Heart right ventricle (tissue), 16 donors: ENCODE measurements at regions not wholly inside any gene's neighbourhood (a gene's known extent, or its start where the extent isn't known, plus 50 kb on each side); places are given as distances from the start of the nearest gene placed in this dataset.

Source experiments
- ATAC-seq, 8 donors: fragments of 200-7000 bp; cut with Tn5 transposase; one replicate each; pipeline ENCODE4 v1.9.1; 2020; ENCODE audit warnings: mild to moderate bottlenecking in 8 of 8, moderate library complexity in 8 of 8, moderate number of reproducible peaks in 1 of 8
- DNase-seq, 2 donors: peaks; one replicate each; pipeline ENCODE4 v3.0.0-alpha.2; 2020
- H3K27ac ChIP-seq, 10 donors: fragments of 200-600 bp; sonication (generic) in 2 of 10; one replicate each; pipeline versions ENCODE4 v1.5.0 to v1.8.0; 2020 to 2022; ENCODE audit warnings: mild to moderate bottlenecking in 3 of 10
- H3K27me3 ChIP-seq, 7 donors: fragments of 200-600 bp; one replicate each; pipeline ENCODE4 v1.8.0; 2021 to 2022; ENCODE audit warnings: mild to moderate bottlenecking in 2 of 7
- H3K36me3 ChIP-seq, 9 donors: fragments of 200-600 bp; sonication (generic) in 1 of 9; one replicate each; pipeline versions ENCODE4 v1.5.0 to v1.8.0; 2020 to 2022; ENCODE audit warnings: mild to moderate bottlenecking in 2 of 9
- H3K4me1 ChIP-seq, 9 donors: fragments of 200-600 bp; sonication (generic) in 1 of 9; one replicate each; pipeline versions ENCODE4 v1.5.0 to v1.8.0; 2020 to 2022; ENCODE audit warnings: mild to moderate bottlenecking in 4 of 9
- H3K4me3 ChIP-seq, 10 donors: fragments of 200-600 bp; sonication (generic) in 2 of 10; one replicate each; pipeline versions ENCODE4 v1.5.0 to v1.8.0; 2020 to 2022; ENCODE audit warnings: mild to moderate bottlenecking in 7 of 10, moderate library complexity in 2 of 10
- H3K9me3 ChIP-seq, 11 donors: fragments of 200-600 bp in 10 of 11; sonication (generic) in 2 of 11; one replicate each; pipeline versions ENCODE4 v1.5.0 to v1.8.0; 2013 to 2022; ENCODE audit warnings: mild to moderate bottlenecking in 2 of 11, control low read depth in 1 of 11, moderate library complexity in 1 of 11
- CTCF ChIP-seq, 9 donors: fragments of 200-600 bp; sonication (generic) in 2 of 9; IDR thresholded peaks; one replicate each; pipeline versions ENCODE4 v1.5.0 to v1.8.0; 2021 to 2022; ENCODE audit warnings: antibody characterized with exemption in 9 of 9, mild to moderate bottlenecking in 5 of 9, moderate library complexity in 1 of 9
- WGBS, 2 donors: extraction: QIAGEN DNeasy Blood & Tissue Kit; methylation state at CpG; one replicate each; pipeline ENCODE4 v1.1.7; 2013; ENCODE audit warnings: inconsistent platforms in 1 of 2; 5-methylcytosine and 5-hydroxymethylcytosine counted together
- intact Hi-C, 10 donors: fragments of 100-400 bp; cut with DNase I; formaldehyde crosslinking; loops; one replicate each; pipeline versions ENCODE4 v1.11.1 to v1.14.2; 2022
- donor health status: Arrhythmogenic right ventricular cardiomyopathy.
- donor health status: ischemic (EF 13 %, LVEDD 7.1; RV severe dilation, severe dysfunction).
- donor health status: healthy with polysubstance abuse.
- donor health status: DM: no; HTN: yes; CAD: no.
- donor health status: DM: no; HTN: no; CAD: no.
- donor health status: ischemic (EF 25% LVEDD 6.9; RV normal size, moderate dysfunction).
- donor health status: ischemic (EF 25% LVEDD 5.7; RV mildly dilated, moderate dysfunction).
- donor health status: healthy.
- donor health status: DM: yes; HTN: yes; CAD: no.
- donor health status: Ischemic cardiomyopathy.
- donor health status: ischemic (EF 35%, LVEDD 5.7; RV mildly dilated, moderate dysfunction).
- donor health status: nonischemic (EF 11% LVEDD 7.7; RV severe dilation, severe dysfunction).
- donor health status: DM: yes; HTN: yes; CAD: no.
- donor health status: PGD.
- donor health status: ischemic (EF 29% LVEDD 5.4; RV normal size, mild dysfunction).
- donor health status: nonischemic (EF 23%, LVEDD 6.1; RV moderate dilation, normal function).

DNA sequence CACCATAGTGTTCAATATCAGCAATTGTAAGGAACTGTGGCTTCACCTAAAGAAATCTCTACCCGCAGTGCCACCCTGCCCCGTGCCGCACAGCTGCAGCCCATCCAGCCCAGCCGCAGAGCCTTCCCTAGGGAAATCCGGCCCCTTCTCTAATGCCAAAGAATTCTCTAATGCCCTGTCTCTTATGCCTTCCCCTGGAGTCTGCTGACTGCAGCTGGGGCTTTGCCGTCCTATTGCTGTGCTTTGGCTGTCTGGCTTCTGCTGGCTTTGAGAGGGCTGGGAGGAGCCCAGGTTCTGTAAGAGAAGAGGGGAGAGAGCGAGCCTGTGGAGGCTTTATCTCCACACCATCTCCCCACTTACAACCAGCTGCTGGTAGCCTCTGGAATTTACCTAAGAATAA is 85.9 kb upstream of the HELT start:
- intact Hi-C loops: no loop called here

GRCh38 chr4:184933311-184933710 is 85.0 kb upstream of the HELT start:
- H3K36me3 ChIP-seq: no peaks in the 10 kb centered on the region
- WGBS, 2 donors: 33 to 34% methylated on average over 1 of the region's 1 CpG
- DNase-seq: no peak
- H3K27ac ChIP-seq: no peak overlapping the region
- peaks cover 0 to 2% (median 0%) of the 10 kb centered on the region in 11 donors for H3K9me3 ChIP-seq
- peaks cover 0 to 15% (median 0%) of the 10 kb centered on the region in 7 donors for H3K27me3 ChIP-seq
- ATAC-seq: no peak
- TF ChIP-seq CTCF (IDR thresholded peaks at IDR 0.05): no peak
- intact Hi-C loops: no loop called here
- H3K4me1 ChIP-seq: peaks cover 0 to 6% (median 0%) of the 10 kb centered on the region in 9 donors
- no peak overlapping the region for H3K4me3 ChIP-seq

More for the DNA sequence above, 85.9 kb upstream of the HELT start:
- Histone ChIP-seq H3K27ac (no peak overlapping the region), H3K36me3 (no peaks in the 10 kb centered on the region), H3K4me1 (no peaks in the 10 kb centered on the region), H3K9me3 (peaks cover 0 to 11% (median 0%) of the 10 kb centered on the region in 11 donors), H3K27me3 (peaks cover 0 to 15% (median 0%) of the 10 kb centered on the region in 7 donors), H3K4me3 (no peak overlapping the region)
- ATAC-seq (peak in 3 of 8 donors; percentile 33 to 55 (median 38)), DNase-seq (peak in 1 of 2 donors; percentile 17)
- TF ChIP-seq CTCF (IDR thresholded peaks at IDR 0.05): no peak
- WGBS, 2 donors: 52 to 59% methylated on average over 7 of the region's 7 CpGs

DNA sequence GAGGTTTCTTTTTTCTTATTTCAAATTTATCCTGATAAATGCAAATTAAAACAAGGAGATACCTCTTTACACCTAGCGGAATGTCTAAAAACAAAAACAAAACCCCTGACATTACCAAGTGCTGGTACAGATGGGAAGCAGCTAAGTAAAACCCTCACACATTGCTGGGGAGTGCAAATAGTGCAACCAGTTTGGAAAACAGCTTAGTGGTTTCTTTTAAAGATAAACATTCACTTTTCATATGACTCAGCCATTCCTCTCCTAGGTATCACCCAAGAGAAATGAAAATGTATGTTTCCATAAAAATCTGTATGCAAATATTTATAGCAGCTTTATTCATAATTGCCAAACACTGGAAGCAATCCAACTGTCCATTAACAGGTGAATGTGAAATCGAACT is 84.1 kb upstream of the HELT start:
- no peaks in the 10 kb centered on the region for H3K36me3 ChIP-seq
- no peak for ATAC-seq
- TF ChIP-seq CTCF (IDR thresholded peaks at IDR 0.05): no peak
- no peak overlapping the region for H3K4me3 ChIP-seq
- H3K27me3 ChIP-seq: peaks cover 0 to 15% (median 0%) of the 10 kb centered on the region in 7 donors
- no peak overlapping the region for H3K27ac ChIP-seq
- H3K4me1 ChIP-seq: peaks cover 0 to 6% (median 0%) of the 10 kb centered on the region in 9 donors
- no peaks in the 10 kb centered on the region for H3K9me3 ChIP-seq
- WGBS, 2 donors: 89 to 91% methylated on average over 2 of the region's 2 CpGs
- intact Hi-C loops: no loop called here
- no peak for DNase-seq

- DNase-seq: no peak
- H3K4me3 ChIP-seq: no peak overlapping the region
- no peak for ATAC-seq
- H3K9me3 ChIP-seq: peaks cover 0 to 7% (median 0%) of the 10 kb centered on the region in 11 donors
- peaks cover 0 to 6% (median 0%) of the 10 kb centered on the region in 9 donors for H3K4me1 ChIP-seq
- intact Hi-C loops: no loop called here
- no peak overlapping the region for H3K27ac ChIP-seq
- no peak for TF ChIP-seq CTCF (IDR thresholded peaks at IDR 0.05)
- peaks cover 0 to 15% (median 0%) of the 10 kb centered on the region in 7 donors for H3K27me3 ChIP-seq
- H3K36me3 ChIP-seq: no peaks in the 10 kb centered on the region
- 92 to 94% methylated on average over 5 of the region's 5 CpGs for WGBS, 2 donors
These were observed 83.3 kb upstream of the HELT start for GRCh38 chr4:184934961-184935360.
